GM18861 (cell line): ENCODE measurements at regions not wholly inside any gene's neighbourhood (a gene's known extent, or its start where the extent isn't known, plus 50 kb on each side); places are given as distances from the start of the nearest gene placed in this dataset.
"Not testable (repeated sequence)": the region's sequence is repeated elsewhere in the genome, so short reads cannot be mapped to it uniquely, and the experiment has no call there.

Experiments
- ATAC-seq: cut with Tn5 transposase; IDR thresholded peaks from one replicate; pipeline ENCODE4 v1.9.1; 2021; ENCODE audit not compliant: unreplicated experiment

DNA sequence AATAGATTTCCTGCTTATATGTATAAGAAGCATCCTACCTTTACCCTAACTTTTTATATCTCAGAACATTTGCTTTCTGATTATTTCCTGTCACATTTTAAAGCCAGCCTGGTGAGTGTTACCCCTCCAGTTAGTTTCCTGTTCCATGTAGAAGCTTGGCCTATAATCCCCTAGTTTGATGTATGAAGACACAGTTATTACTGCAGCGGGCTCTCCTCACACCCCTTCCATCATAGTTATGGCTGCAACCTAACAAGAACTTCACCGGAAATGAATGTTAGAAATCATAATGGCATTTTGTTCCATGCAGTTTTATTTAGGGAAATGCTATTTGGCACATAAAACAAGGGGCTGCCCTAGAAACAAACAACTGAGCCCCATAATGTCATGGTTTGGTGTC, 400.2 kb upstream of the SETBP1 start:
- no peak for ATAC-seq

DNA sequence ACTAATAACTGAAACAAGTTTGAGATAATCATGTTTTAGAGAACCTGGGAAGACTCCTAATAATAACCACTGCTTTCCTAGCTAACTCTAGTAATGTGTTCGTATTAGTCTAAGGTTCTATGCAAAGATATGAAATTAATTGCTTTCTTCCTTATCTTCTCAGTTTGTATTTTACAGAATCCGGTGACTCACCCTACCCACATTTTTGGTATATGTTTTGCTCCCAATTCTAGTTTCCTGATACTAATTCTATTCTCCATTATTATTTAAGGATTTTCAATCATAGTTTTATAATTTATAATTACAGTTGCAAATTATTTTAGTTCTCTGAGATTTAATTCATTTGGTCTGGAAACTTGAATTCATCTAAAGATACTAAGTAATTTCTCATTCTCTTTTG, 394.6 kb upstream of the SETBP1 start:
- ATAC-seq = no peak

GRCh38 chr18:44290366-44290977, 390.2 kb upstream of the SETBP1 start:
- no peak for ATAC-seq

- ATAC-seq = no peak
Measured at GRCh38 chr18:44298566-44298965, 382.1 kb upstream of the SETBP1 start.

DNA sequence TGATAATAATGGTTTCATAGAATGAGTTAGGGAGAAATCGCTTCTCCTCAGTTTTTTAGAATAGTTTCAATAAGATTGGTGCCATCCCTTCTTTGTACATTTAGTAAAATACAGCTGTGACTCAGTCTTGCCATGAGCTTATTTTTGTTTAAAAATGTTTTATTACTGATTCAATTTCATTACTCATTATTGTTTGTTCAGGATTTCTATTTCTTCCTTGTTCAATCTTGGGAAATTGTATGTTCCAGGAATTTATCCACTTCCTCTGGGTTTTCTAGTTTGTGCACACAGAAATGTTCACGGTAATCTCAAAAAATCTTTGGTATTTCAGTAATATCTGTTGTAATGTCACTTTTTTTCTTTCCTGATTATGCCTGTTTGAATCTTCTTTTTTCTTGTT, 371.5 kb upstream of the SETBP1 start:
- ATAC-seq = no peak

DNA sequence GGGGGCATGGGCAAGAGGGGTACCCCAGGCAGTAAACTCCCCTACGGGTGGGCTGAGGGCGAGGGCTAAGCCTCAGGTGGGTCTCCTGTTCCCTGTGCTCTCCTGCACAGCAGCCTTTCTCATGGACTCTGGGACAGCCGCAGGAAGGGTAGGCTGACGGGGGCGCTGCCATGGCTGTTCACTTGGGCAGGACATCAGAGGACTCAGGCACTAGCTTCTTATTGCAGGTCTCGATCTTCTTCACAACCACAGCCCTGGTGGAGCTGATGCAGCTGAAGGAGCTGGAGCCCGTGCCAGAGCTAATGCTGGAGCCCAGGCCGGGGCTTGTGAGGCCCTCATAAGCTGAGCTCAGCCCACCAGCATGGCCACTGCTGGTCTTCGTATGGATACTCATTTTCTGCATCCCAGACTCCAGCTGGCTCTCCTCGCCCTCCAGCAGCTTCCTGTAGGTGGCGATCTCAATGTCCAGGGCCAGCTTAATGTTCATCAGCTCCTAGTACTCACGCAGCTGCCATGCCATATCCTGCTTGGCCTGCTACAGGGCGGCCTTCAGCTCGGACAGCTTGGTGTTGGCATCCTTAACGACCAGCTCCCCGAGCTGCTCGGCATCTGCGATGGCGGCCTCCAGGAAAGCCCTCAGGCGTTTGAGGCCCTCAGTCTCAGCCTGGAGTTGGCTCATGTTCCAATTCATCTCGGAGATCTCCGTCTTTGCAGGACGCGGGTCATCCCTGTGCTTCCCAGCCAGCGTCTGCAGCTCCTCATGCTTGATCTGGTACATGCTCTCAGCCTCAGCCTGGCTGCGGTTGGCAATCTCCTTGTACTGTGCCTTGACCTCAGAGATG, 359.8 kb upstream of the SETBP1 start:
- no peak for ATAC-seq

- no peak for ATAC-seq
Measured at GRCh38 chr18:44321868-44322590, 358.7 kb upstream of the SETBP1 start.

GRCh38 chr18:44323125-44323524, 357.6 kb upstream of the SETBP1 start:
- ATAC-seq = no peak

GRCh38 chr18:44324361-44324760, 356.3 kb upstream of the SETBP1 start:
- no peak for ATAC-seq

GRCh38 chr18:44325903-44326635, 354.6 kb upstream of the SETBP1 start:
- ATAC-seq = no peak

DNA sequence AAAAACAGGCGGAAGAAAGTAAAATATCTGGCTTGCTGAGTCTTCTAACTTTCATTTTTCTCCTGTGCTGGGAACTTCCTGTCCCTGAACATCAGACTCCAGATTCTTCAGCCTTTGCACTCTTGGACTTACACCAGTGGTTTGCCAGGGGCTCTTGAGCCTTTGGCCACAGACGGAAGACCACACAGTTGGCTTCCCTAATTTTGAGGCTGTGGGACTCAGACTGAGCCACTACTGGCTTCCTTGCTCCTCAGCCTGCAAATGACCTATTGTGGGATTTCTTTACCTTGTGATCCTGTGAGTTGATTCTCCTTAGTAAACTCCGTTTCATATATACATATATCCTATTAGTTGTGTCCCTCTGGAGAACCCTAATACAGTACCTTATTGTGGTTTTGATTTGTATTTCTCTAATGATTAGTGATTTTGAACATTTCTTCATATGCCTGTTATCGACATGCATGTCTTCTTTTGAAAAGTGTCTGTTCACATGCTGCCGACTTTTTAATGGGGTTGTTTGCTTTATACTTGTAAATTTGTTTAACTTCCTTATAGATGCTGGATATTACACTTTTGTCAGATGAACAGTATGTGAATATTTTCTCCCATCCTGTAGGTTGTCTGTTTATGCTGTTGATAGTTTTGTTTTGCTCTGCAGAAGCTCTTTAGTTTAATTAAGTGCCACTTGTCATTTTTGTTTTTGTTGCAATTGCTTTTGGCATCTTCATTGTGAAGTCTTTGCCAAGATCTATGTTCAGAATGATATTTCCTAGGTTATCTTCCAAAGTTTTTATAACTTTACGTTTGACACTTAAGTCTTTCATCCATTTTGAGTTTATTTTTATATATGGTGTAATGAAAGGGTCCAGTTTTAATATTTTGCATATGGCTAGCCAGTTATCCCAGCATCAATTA, 348.8 kb upstream of the SETBP1 start:
- ATAC-seq = no peak

GRCh38 chr18:44341759-44342158, 338.9 kb upstream of the SETBP1 start:
- ATAC-seq = no peak

- ATAC-seq = no peak
Measured at GRCh38 chr18:44342162-44342561, 338.5 kb upstream of the SETBP1 start.

GRCh38 chr18:44342946-44343345, 337.7 kb upstream of the SETBP1 start:
- ATAC-seq = no peak

DNA sequence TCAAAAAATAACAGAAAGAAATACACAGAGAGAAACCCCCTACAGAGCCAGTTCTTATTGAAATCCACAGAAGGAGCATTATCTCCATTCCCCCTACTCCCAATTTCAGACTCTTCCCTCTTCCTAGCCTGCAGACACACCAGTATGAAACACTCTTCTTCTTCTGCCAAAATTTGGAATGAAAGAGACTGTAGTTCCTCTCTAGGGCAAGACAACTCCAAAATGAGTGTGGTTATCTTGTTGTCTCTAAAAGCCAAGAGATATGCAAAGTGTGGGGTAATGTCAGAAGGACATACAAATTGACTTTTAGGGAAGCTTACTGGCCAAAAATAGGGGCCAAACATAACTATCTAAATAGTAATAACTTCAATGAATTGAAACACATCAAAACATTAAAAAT, 337.1 kb upstream of the SETBP1 start:
- no peak for ATAC-seq

DNA sequence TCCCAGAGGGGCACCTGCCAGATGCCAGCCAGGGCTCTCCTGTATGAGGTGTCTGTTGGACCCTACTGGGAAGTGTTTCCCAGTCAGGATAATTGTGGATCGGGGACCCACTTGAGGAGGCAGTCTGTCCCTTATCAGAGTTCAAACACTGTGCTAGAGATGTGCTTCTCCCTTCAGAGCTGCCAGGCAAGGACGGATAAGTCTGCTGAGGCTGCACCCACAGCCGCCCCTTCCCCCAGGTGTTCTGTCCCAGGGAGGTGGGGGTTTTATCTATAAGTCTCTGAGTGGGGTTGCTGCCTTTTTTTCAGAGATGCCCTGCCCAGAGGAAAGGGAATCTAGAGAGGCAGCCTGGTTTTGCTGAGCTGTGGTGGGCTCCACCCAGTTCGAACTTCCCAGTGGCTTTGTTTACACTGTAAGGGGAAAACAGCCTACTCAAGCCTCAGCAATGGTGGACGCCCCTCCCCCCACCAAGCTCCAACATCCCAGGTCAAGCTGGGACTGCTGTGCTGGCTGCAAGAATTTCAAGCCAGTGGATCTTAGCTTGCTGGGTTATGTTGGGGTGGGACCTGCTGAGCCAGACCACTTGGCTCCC, 324.0 kb upstream of the SETBP1 start:
- ATAC-seq = no peak

DNA sequence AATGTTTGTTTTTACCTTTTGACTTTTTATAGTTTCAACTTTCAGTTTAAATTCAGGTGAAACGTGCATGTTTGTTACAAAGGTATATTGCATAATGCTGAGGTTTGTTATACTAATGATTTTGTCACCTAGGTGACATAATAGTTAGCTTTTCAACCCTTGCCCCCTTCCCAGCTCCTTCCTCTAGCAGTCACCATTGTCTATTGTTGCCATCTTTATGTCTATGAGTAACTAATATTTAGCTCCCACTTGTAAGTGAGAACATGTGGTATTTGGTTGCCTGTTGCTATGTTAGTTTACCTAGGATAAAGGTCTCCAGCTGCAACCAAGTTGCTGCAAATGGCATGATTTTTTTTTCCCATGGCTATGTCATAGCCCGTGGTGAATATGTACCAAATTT, 322.3 kb upstream of the SETBP1 start:
- no peak for ATAC-seq

GRCh38 chr18:44359741-44360140, 320.9 kb upstream of the SETBP1 start:
- not testable (repeated sequence) for ATAC-seq

DNA sequence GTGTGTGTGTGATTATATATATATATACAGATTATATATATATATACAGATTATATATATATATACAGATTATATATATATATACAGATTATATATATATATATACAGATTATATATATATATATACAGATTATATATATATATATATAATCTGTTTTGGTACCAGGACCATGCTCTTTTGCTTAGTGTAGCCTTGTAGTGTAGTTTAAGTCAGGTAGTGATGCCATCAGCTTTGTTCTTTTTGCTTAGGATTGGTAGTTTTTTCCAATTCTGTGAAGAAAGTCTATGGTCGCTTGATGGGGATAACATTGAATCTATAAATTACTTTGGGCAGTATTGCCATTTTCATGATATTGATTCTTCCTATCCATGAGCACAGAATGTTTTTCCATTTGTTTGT, 318.5 kb upstream of the SETBP1 start:
- not testable (repeated sequence) for ATAC-seq

DNA sequence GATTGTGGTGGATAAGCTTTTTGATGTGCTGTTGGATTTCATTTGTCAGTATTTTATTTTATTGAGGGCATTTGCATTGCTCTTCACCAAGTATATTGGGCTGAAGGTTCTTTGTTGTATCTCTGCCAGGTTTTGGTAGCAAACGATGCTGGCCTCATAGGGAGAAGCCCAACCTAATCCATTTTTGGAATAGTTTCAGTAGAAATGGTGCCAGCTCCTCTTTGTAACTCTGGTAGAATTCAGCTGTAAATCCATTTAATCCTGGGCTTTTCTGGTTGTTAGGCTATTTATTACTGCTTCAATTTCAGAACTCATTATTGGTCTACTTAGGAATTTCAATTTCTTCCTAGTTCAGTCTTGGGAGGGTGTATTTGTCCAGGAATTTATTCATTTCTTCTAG, 309.8 kb upstream of the SETBP1 start:
- no peak for ATAC-seq
